HG02588 (cell line): ENCODE measurements at regions not wholly inside any gene's neighbourhood (a gene's known extent, or its start where the extent isn't known, plus 50 kb on each side); places are given as distances from the start of the nearest gene placed in this dataset.
"Not testable (repeated sequence)": the region's sequence is repeated elsewhere in the genome, so short reads cannot be mapped to it uniquely, and the experiment has no call there.

Source experiments
- ATAC-seq: cut with Tn5 transposase; IDR thresholded peaks from one replicate; pipeline ENCODE4 v1.9.1; 2021; ENCODE audit warnings: mild to moderate bottlenecking, moderate library complexity; ENCODE audit not compliant: unreplicated experiment

DNA sequence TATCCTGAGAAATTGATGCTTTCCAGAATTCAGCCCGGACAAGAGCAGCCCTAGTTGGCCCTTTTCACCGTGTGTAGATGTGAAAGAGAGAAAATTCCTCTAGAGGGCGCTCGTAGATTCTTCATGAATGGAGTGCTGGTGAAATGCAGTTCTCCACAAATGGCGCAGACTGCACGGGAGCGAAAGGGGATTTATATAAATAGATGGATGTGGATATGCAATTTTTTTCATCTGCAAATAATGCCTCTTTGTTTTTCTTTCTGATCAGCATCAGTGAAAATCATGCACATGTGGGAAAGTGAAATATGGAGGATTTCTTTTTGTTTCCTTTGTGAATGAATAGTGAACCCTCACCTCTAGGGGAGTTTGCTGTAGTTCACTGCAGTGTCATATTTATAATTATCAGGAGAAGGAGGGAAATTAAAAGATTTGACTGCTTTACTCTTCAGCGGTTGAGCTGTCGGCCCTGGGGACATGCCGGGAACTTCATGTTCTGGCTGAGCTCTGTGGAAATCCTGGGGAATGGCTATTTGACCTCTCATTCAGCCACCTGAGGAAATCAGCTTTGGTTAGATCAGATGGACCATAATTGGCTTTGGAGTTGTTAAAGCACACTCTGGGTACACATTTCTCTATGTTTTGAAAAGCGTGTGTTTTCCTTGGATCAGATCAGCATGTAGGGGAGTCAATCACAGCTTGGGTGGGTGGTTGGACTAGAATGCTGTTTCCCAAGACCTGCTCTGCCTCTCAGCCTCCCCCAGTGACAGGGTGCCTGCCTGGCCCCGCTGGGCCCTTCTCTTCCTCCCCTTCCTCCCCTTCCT is 115.0 kb upstream of the SHISA3 start:
- peak; percentile 74 for ATAC-seq

DNA sequence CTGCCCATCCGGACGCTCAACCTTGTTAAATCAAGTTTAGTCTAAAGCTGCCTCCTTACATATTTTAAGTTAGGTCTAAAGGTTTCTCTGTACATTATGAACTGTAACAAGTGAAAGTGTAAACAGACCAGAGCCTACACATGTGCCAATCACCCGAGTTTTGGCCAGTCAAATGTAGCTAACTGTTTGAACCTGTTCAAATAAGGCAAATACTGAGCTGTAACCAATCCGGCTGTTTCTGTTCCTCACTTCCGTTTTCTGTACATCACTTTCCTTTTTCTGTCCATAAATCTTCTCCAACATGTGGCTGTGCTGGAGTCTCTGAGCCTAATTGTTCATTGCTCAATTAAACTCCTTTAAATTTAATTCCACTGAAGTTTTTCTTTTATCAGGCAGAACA is 113.3 kb upstream of the SHISA3 start:
- ATAC-seq: no peak

DNA sequence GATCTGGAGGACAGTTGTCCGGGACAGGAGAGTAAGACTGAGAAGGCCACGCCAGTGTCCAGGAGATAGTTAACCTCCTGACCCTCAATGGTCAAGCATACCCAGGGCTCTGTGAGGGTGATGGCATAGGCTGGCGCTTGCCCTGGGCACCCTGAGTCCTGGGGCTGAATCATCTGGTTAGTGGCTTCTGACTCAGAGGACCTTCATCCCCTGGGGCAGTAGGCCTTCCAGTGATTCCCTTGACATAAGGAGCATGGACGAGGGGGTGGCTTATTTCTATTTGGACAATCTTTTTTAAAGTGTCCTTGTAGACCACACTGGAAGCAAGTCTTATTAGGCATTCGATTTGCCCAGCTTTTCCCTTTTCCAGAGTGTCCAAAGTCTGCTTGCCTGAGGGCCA is 108.4 kb upstream of the SHISA3 start:
- ATAC-seq: not testable (repeated sequence)

DNA sequence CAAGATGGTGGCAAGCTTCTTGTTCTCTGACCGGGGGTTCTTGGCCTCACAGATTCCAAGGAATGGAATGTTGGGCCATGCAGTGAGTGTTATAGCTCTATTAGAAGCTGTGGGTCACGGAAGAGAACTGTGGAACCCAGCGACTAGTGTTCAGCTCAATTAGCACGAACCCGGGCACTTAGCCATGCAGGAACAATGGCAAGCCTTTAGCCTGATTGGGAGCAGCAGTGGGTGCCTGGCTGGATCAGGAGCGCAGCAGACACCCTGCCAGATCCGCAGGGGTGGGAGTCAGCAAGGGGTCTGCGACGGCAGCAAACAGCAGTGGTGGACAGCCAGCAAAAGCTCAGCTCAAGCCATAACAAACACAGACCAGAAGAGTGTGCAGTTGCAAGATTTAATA is 105.1 kb upstream of the SHISA3 start:
- ATAC-seq: not testable (repeated sequence)

DNA sequence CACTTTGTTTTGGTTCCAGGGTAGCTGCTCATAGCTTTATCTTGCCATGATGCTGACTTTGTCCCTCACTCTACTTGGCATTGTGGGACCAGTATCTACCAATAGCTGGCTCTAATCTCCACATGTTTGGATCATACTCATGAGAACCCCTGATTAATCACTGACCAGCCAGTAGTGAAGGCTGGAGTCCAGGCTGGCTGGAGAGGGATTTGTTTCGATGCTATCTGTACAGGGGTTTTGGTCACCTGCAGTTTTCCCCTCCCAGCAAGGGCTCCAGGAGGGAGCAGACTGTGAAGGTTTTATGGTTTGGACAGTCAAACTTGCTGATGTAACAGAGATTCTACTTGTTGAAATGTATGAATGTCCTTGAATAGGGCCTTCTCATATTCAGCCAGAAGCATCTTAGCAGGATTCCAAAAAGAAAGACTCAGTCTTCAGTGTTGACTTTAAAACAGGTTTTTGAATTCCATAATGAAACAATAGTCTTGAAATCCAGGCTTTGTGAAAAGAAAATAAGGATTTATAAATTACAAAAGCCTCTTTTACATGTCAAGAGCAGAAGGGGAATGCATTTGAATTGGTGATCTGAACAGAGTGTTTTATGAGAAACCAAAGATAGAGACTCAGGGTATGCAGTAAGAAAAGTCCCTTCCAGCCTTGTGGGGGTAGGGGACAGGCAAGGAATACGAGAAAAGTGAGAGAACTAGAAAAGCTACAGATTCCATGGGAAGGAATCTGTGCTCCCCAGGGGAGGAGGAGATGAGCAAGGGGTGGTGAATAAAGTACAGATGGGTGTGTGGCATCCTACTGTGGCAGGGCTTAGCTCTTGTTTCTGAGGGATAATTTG is 103.1 kb upstream of the SHISA3 start:
- ATAC-seq: no peak

DNA sequence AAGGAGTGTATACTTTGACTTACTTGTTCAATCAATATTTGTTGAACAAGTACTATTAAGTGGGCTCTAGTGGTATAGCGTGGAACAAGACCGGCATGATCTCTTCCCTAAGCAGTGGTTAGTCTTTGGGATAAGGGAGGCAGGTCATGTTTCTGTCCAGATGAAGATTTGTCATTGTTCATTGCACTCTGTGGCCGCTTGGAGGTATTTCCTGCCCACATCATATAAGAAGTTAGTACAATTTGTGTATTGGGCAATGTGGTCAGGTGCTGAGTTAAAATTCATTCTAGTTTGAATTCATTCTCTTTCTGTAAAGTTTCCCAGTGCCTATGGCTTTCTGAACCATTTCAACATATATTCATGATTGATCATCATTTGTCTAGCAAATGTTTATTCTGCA is 101.1 kb upstream of the SHISA3 start:
- no peak for ATAC-seq

DNA sequence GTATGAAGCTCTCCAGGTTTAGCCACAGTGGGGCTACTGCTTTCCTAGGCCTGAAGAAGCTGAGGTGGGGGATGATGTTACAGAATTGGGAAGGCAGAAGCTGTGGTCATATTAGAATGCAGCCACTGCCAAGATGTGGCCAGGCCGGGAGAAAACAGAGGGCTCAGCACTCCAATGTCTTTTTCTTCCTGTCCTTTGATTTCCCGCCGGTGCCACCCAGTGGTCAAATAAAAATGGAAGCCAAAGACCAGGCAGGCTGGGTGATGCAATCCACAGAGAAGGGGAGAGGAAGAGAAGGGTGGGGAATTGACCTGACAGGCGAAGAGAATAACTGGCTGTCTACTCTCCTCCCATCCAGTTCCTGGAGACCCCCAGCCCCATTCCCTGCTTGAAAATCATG is 94.9 kb upstream of the SHISA3 start:
- no peak for ATAC-seq

DNA sequence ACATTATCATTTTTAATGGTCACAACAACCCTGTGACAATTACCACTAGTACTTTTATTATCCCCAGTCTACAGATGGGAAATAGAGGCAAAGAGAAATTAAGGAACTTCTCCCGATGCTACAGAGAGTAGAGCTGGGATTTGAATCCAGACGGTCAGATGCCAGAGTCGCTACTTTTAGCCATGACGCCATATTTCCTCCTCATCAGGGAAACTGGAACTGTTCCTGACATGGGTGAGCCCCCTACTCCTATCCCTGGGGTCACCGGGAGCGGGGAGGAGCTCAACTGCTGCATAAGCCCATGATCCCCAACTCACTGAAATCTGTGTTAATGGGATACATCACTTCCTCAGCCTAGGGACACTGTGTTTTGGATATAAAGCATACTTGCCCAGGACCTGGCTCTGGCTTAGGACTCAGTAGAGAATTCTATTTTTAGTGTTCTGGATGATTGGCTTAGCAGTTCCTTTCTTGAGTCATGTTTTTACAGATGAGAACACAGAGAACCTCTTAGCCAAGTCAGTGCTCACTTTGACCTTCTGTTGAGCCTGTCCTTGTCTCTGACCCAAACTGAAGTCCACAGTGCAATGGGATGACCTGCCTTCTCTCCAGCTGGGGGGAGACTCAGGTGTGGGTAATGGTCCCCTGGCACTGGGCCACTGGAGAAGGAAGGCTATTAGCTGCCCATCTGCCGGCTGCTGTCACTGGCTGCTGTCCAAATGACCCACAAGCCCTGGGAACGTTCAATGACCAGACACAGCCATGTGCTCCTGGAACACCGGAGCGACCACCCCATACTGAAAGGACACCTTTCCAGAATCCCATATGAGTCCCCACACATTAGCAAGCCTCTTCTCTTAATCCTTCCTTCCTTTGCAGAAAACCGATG is 90.8 kb upstream of the SHISA3 start:
- ATAC-seq: no peak

DNA sequence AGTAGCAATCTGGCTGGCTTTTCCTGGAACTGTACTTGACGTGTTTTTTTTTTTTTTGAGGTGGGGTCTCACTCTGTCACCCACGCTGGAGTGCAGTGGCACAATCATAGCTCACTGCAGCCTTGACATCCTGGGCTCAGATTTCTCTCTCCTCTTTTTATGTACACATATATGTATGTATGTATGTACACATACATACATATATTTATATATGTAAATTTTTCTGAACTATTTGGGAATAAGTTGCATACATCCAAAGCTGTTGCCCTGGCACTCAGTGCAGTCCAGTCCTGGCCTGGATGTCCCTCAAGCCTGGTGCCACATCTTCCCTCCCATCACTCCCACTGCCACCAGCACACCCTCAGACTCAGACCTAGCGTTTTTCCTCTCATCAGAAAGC is 89.0 kb upstream of the SHISA3 start:
- no peak for ATAC-seq

DNA sequence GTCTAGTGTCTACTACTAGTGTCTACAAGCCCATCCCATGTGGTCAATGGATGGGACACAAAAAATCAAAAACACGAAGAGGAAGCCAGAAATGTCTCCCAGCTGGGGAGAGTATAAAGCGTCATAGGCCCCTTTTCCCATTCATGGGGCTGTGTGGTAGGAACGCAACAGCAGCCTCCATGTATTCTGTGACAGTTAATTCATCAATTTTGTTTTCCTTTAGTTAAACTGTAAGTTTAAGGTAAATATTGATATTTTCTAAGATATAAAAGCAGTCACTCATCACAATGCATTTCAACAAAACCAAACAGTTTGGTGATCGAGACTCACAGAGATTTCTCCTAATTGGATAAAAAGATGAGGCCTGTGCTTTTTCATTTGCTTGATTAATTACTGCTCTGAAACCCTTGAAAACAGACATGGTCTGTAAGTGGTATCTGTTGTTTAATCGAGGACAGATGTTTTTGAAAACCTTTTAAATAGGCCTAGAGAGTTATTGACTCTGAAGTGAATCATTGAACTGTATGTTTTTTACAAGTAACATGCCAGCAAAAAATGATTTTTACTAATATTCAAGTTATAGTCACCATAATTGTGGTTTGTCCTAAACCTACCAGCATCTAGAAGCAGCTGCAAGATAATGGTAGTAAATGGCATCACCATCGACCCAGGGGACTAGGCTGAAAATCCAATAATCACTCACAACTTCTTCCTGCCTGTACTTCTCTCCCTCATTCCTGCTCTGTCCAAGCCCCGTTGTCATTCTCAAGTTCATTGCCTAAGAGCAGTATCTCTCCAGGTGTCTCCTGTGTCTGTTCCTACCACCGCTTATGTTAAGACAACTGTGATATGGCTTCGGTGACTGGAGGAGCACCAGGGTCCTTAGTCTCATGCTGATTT is 87.7 kb upstream of the SHISA3 start:
- ATAC-seq: no peak

DNA sequence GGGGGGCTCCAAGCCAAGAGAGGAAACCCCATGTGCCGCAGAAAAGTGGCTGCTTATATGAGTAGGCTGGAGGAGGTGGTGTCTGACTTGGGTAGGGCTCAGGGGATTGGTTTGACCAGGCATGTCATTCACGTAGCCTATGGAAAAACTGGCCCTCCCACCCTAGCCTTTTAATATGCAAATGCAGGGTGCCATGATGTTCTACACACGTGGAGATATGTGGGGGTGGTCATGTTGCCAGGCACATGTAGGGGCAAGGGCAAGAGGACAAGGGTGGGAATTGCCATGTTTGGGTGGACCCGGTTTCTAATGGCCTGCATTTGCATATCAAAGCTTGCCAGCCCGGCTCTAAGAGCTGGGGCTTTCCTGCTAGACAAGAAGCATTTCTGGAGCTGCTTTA is 86.9 kb upstream of the SHISA3 start:
- no peak for ATAC-seq

DNA sequence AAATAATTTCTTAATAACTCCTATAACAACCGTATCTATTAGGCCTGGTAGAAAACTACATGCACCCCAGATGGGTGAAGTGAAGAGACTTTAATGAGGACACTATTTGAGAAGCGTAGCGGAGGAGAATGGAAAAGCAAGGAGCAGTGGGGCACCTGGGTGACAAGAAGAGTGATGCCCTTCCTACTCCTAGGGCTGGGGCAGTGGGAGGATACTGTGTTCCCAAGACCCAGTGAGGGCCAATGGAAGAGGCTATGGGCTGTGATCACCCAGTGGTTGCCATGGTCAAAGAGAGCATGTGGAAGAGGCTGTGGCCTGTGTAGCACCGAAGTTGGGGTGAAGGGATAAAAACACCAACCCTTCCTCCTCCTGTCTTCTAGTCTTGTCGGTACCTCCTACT is 86.5 kb upstream of the SHISA3 start:
- no peak for ATAC-seq

DNA sequence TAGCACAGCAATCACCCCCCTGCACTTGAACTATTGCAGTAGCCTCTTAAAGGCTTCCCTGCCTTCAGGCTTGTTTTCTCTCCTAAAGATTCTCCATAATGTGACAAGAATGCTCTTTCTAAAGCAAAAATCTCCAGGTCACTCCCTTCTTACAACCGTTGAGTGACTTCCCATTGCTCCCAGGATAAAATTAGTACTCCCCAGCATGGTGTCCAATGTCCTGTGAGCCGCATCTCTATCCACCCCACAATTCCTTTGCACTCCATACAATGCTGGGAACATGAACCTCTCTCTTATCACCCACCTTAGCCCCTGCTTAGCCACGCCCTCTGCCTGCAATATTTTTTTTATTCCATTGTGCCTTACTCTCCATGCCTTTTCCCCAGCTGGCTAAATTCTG is 85.7 kb upstream of the SHISA3 start:
- no peak for ATAC-seq

DNA sequence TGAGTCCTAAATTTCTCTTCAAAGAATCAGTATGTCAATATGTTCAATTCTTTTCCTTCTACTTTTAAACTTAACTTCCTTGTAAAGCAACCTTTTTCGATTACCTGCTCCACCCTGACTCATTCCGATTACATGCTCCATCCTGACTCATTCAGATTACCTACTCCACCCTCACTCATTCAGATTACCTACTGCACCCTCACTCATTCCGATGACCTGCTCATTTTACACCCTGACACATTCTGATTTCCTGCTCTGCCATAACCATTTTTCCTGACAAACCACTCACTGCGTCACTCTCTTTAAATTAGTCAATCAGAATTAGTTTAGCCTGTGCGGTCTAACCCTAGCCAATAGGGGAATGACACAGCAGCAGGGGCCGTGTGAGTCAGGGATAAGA is 83.9 kb upstream of the SHISA3 start:
- ATAC-seq: not testable (repeated sequence)

DNA sequence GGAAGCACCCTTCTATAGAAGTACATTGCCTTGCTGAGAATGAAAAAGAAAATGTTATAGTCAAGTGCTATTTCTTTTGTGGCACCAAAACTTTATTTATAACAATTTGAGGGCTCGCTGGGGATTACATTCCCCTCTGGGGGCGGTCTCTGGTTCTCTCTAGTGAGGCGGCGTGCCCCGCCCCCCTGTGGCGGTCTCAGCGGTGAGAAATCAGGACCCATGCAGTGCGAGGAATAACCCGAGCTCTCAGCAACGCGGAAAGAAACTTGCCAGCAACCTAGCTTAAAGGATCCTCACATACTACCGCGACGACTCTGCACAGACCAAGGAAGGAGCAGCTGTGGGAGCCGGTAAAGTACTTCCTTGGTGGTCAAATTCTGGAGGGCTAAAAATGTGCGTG is 83.4 kb upstream of the SHISA3 start:
- no peak for ATAC-seq

DNA sequence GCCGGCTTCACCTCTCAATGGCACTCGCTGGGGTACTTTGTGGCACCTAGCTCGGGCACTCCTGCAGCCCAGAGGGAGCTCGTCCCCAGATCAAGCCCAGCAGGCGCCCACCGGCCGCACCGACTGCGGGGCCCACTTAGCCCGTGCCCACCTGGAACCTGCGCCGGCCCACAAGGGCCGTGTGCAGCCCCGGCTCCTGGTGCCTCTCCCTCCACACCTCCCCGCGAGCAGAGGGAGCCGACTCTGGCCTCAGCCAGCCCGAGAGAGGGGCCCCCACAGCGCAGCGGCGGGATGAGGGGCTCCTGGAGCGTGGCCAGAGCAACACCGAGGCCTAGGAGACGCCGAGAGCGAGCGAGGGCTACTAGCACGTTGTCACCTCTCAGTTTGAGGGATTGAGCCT is 82.1 kb upstream of the SHISA3 start:
- ATAC-seq: no peak

DNA sequence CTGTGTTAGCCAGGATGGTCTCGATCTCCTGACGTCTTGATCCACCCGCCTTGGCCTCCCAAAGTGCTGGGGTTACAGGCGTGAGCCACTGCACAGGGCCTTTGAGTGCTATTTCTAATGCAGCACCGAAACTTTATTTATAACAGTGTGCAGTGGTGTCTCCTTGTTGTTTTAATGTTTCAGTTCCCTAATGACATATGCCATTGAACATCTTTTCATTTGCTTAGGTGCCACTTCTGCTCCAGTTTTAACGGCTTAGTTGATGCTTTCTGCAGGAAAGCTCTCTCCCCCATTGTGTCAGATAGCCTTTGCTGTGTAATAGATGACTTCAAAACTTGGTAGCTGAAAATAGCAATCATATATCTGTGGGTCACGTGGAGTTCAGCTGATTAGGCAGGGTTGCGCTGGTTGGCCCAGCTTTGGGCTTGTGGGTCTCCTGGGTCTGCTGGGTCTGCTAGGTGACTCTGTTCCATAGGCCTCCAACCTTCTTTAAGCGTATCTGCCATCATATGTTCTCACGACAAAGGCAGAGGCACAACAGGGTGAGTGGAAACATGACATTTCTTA is 76.4 kb upstream of the SHISA3 start:
- no peak for ATAC-seq

DNA sequence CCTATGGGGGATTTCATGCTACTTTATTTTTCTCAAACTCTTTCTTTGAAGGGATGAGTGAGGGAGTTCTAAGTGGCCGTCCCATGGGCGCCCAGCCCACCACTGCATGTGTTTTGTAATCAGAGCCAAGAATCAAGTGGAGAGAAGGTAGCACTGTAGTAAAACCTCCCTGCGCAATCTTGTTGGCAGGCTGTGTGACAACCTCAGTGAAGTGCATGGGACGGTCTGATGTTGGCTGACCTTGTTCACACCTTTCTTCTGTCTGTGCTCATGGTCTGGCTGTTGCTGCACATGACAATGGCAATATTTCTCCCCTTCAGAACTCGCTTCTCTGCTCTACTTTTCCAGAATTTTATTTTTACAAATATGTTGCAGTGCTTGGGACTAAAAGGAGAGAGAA is 71.2 kb upstream of the SHISA3 start:
- ATAC-seq: no peak

DNA sequence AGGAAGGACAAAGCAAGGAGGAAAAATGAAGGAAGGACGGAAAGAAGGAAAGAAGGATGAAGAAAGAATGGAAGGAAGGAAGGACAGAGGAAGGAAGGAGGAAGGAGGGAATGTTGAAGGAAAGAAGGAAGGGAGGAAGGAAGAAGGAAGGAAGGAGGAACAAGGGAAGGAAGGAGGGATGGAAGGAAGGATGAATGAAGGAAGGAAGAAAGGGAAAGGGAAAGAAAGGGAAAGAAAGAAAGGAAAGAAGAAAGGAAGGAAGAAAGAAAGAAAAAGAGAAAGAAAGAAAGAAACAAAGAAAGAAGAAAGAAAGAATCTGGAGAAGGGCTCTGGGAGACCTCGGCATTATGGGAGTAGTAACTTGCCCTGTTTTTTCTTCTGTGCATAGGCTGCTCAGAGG is 70.8 kb upstream of the SHISA3 start:
- ATAC-seq: no peak

DNA sequence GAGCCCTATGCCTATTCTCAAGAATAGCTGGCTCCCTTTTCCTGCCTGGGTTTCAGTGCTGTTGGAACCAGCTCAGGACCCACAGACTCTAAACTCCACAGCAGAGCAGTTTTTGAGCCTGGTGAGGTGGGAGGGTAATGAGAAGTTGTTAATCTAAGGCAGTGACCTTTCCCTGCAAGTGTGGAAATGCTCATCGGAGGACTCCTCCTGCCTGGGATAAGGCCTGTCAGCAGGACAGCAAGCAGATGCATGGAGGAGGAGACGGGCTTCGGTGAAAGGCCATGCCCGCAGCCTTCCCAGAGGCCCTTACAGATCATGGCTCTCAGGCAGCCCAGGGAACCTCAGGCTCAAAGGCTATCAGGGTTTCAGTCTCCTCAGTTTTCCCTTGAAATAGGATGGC is 70.0 kb upstream of the SHISA3 start:
- no peak for ATAC-seq
